ENCODE measurements at regions not wholly inside any gene's neighbourhood (a gene's known extent, or its start where the extent isn't known, plus 50 kb on each side); places are given as distances from the start of the nearest gene placed in this dataset.
"Not testable (repeated sequence)": the region's sequence is repeated elsewhere in the genome, so short reads cannot be mapped to it uniquely, and the experiment has no call there.

- TF ChIP-seq CTCF (IDR thresholded peaks at IDR 0.05; ENCODE audit: control extremely low read depth, extremely low read depth), result no peak
- no peaks in the 10 kb centered on the region for H3K9me3 ChIP-seq (ENCODE audit: control insufficient read depth in 4 of 4, insufficient read depth in 3 of 4, low read length in 3 of 4)
- WGBS, 2 donors, result 87 to 90% methylated on average over 3 of the region's 3 CpGs
These were observed 246.1 kb upstream of the ADGRL4 start for GRCh38 chr1:79252598-79252997.

GRCh38 chr1:79239840-79240239, 233.3 kb upstream of the ADGRL4 start:
- DNase-seq (no peak), ATAC-seq (ENCODE audit: insufficient read depth, low FRiP score) (no peak)
- Histone ChIP-seq H3K36me3 (ENCODE audit: control insufficient read depth in 4 of 4, insufficient read depth in 4 of 4, low read length in 4 of 4) (no peaks in the 10 kb centered on the region), H3K4me3 (no peak overlapping the region), H3K9ac (ENCODE audit: insufficient read depth in 1 of 2, low read length in 2 of 2) (no peak overlapping the region), H3K9me3 (ENCODE audit: control insufficient read depth in 4 of 4, insufficient read depth in 3 of 4, low read length in 3 of 4) (peaks cover 0 to 2% (median under 1%) of the 10 kb centered on the region in 4 donors), H3K4me1 (ENCODE audit: control insufficient read depth in 5 of 5, insufficient read depth in 5 of 5, low read length in 5 of 5) (no peaks in the 10 kb centered on the region), H3K27me3 (ENCODE audit: control insufficient read depth in 3 of 3, insufficient read depth in 3 of 3, low read length in 2 of 3) (no peaks in the 10 kb centered on the region), H3K27ac (ENCODE audit: low read depth in 1 of 2, low read length in 1 of 2) (no peak overlapping the region)
- WGBS, 2 donors, result 83 to 91% methylated on average over 5 of the region's 5 CpGs
- no peak for TF ChIP-seq CTCF (IDR thresholded peaks at IDR 0.05; ENCODE audit: control extremely low read depth, extremely low read depth)

More at GRCh38 chr1:79252598-79252997, 246.1 kb upstream of the ADGRL4 start:
- peaks cover 0 to 2% (median 0%) of the 10 kb centered on the region in 5 donors for H3K4me1 ChIP-seq (ENCODE audit: control insufficient read depth in 5 of 5, insufficient read depth in 5 of 5, low read length in 5 of 5)
- H3K9ac ChIP-seq (ENCODE audit: insufficient read depth in 1 of 2, low read length in 2 of 2), result no peak overlapping the region
- H3K4me3 ChIP-seq, result no peak overlapping the region
- no peak overlapping the region for H3K27ac ChIP-seq (ENCODE audit: low read depth in 1 of 2, low read length in 1 of 2)
- no peaks in the 10 kb centered on the region for H3K36me3 ChIP-seq (ENCODE audit: control insufficient read depth in 4 of 4, insufficient read depth in 4 of 4, low read length in 4 of 4)
- H3K27me3 ChIP-seq (ENCODE audit: control insufficient read depth in 3 of 3, insufficient read depth in 3 of 3, low read length in 2 of 3), result no peaks in the 10 kb centered on the region
- no peak for DNase-seq
- no peak for ATAC-seq (ENCODE audit: insufficient read depth, low FRiP score)

GRCh38 chr1:79235301-79236002, 228.9 kb upstream of the ADGRL4 start:
- no peak for ATAC-seq (ENCODE audit: insufficient read depth, low FRiP score)
- no peaks in the 10 kb centered on the region for H3K36me3 ChIP-seq (ENCODE audit: control insufficient read depth in 4 of 4, insufficient read depth in 4 of 4, low read length in 4 of 4)
- no peaks in the 10 kb centered on the region for H3K27me3 ChIP-seq (ENCODE audit: control insufficient read depth in 3 of 3, insufficient read depth in 3 of 3, low read length in 2 of 3)
- no peaks in the 10 kb centered on the region for H3K4me1 ChIP-seq (ENCODE audit: control insufficient read depth in 5 of 5, insufficient read depth in 5 of 5, low read length in 5 of 5)
- WGBS, 2 donors, result 28 to 33% methylated on average over 4 of the region's 4 CpGs
- no peak for DNase-seq
- peaks cover 0 to 2% (median under 1%) of the 10 kb centered on the region in 4 donors for H3K9me3 ChIP-seq (ENCODE audit: control insufficient read depth in 4 of 4, insufficient read depth in 3 of 4, low read length in 3 of 4)
- no peak overlapping the region for H3K27ac ChIP-seq (ENCODE audit: low read depth in 1 of 2, low read length in 1 of 2)
- H3K9ac ChIP-seq (ENCODE audit: insufficient read depth in 1 of 2, low read length in 2 of 2), result no peak overlapping the region
- TF ChIP-seq CTCF (IDR thresholded peaks at IDR 0.05; ENCODE audit: control extremely low read depth, extremely low read depth), result no peak
- H3K4me3 ChIP-seq, result no peak overlapping the region

- no peak for DNase-seq
- Histone ChIP-seq H3K9me3 (ENCODE audit: control insufficient read depth in 4 of 4, insufficient read depth in 3 of 4, low read length in 3 of 4) (no peaks in the 10 kb centered on the region), H3K27me3 (ENCODE audit: control insufficient read depth in 3 of 3, insufficient read depth in 3 of 3, low read length in 2 of 3) (no peaks in the 10 kb centered on the region), H3K27ac (ENCODE audit: low read depth in 1 of 2, low read length in 1 of 2) (no peak overlapping the region), H3K4me1 (ENCODE audit: control insufficient read depth in 5 of 5, insufficient read depth in 5 of 5, low read length in 5 of 5) (no peaks in the 10 kb centered on the region), H3K9ac (ENCODE audit: insufficient read depth in 1 of 2, low read length in 2 of 2) (no peak overlapping the region), H3K36me3 (ENCODE audit: control insufficient read depth in 4 of 4, insufficient read depth in 4 of 4, low read length in 4 of 4) (no peaks in the 10 kb centered on the region), H3K4me3 (no peak overlapping the region)
- ATAC-seq (ENCODE audit: insufficient read depth, low FRiP score), result no peak
- TF ChIP-seq CTCF (IDR thresholded peaks at IDR 0.05; ENCODE audit: control extremely low read depth, extremely low read depth), result no peak
These were observed 226.3 kb upstream of the ADGRL4 start for GRCh38 chr1:79232818-79233217.

GRCh38 chr1:79230751-79231150, 224.2 kb upstream of the ADGRL4 start:
- not testable (repeated sequence) for H3K4me3 ChIP-seq; H3K36me3 ChIP-seq (ENCODE audit: control insufficient read depth in 4 of 4, insufficient read depth in 4 of 4, low read length in 4 of 4); H3K9me3 ChIP-seq (ENCODE audit: control insufficient read depth in 4 of 4, insufficient read depth in 3 of 4, low read length in 3 of 4); H3K9ac ChIP-seq (ENCODE audit: insufficient read depth in 1 of 2, low read length in 2 of 2); H3K4me1 ChIP-seq (ENCODE audit: control insufficient read depth in 5 of 5, insufficient read depth in 5 of 5, low read length in 5 of 5); ATAC-seq (ENCODE audit: insufficient read depth, low FRiP score); DNase-seq; H3K27me3 ChIP-seq (ENCODE audit: control insufficient read depth in 3 of 3, insufficient read depth in 3 of 3, low read length in 2 of 3); H3K27ac ChIP-seq (ENCODE audit: low read depth in 1 of 2, low read length in 1 of 2)
- 71 to 81% methylated on average over 4 of the region's 4 CpGs for WGBS, 2 donors

Data from lung (tissue), 11 donors.